HG02840 (cell line): ENCODE measurements at regions not wholly inside any gene's neighbourhood (a gene's known extent, or its start where the extent isn't known, plus 50 kb on each side); places are given as distances from the start of the nearest gene placed in this dataset.

Source experiments
- ATAC-seq: cut with Tn5 transposase; IDR thresholded peaks from one replicate; pipeline ENCODE4 v1.9.1; 2021; ENCODE audit warnings: mild to moderate bottlenecking, moderate library complexity, moderate number of reproducible peaks; ENCODE audit not compliant: unreplicated experiment, low FRiP score

- ATAC-seq, result no peak
These were observed 217.7 kb downstream of the KLF13 start for GRCh38 chr15:31544361-31544760.

- no peak for ATAC-seq
These were observed 218.6 kb downstream of the KLF13 start for GRCh38 chr15:31545257-31545656.

- no peak for ATAC-seq
These were observed 223.8 kb downstream of the KLF13 start for GRCh38 chr15:31550211-31550977.

- ATAC-seq, result no peak
These were observed 224.7 kb downstream of the KLF13 start for GRCh38 chr15:31551323-31551722.

- no peak for ATAC-seq
These were observed 226.0 kb downstream of the KLF13 start for GRCh38 chr15:31552482-31553099.

GRCh38 chr15:31554261-31554660 is 227.6 kb downstream of the KLF13 start:
- ATAC-seq, result no peak

- ATAC-seq, result no peak
These were observed 228.4 kb downstream of the KLF13 start for GRCh38 chr15:31555022-31555421.

- no peak for ATAC-seq
These were observed 230.0 kb downstream of the KLF13 start for GRCh38 chr15:31556494-31557150.

GRCh38 chr15:31557899-31558298 is 231.3 kb downstream of the KLF13 start:
- ATAC-seq, result no peak

- ATAC-seq, result no peak
These were observed 232.2 kb downstream of the KLF13 start for GRCh38 chr15:31558840-31559239.

GRCh38 chr15:31559786-31560185 is 233.2 kb downstream of the KLF13 start:
- ATAC-seq, result no peak

- ATAC-seq, result no peak
These were observed 234.0 kb downstream of the KLF13 start for GRCh38 chr15:31560643-31561042.

- no peak for ATAC-seq
These were observed 234.5 kb downstream of the KLF13 start for GRCh38 chr15:31561156-31561555.

GRCh38 chr15:31563001-31563400 is 236.4 kb downstream of the KLF13 start:
- no peak for ATAC-seq

GRCh38 chr15:31563421-31563820 is 236.8 kb downstream of the KLF13 start:
- ATAC-seq, result no peak

- no peak for ATAC-seq
These were observed 241.2 kb downstream of the KLF13 start for GRCh38 chr15:31567861-31568260.

- no peak for ATAC-seq
These were observed 243.2 kb downstream of the KLF13 start for GRCh38 chr15:31569836-31570235.

- no peak for ATAC-seq
These were observed 244.0 kb downstream of the KLF13 start for GRCh38 chr15:31570591-31570990.

GRCh38 chr15:31571676-31572075 is 245.0 kb downstream of the KLF13 start:
- no peak for ATAC-seq

- no peak for ATAC-seq
These were observed 247.1 kb downstream of the KLF13 start for GRCh38 chr15:31573759-31574158.

- ATAC-seq, result no peak
These were observed 248.1 kb downstream of the KLF13 start for GRCh38 chr15:31574766-31575165.

- no peak for ATAC-seq
These were observed 250.5 kb downstream of the KLF13 start for GRCh38 chr15:31577108-31577507.
